Progenitor cell of endocrine pancreas (in vitro differentiated cells): ENCODE measurements at regions not wholly inside any gene's neighbourhood (a gene's known extent, or its start where the extent isn't known, plus 50 kb on each side); places are given as distances from the start of the nearest gene placed in this dataset.
"Not testable (repeated sequence)": the region's sequence is repeated elsewhere in the genome, so short reads cannot be mapped to it uniquely, and the experiment has no call there.

ENCODE experiments used
- DNase-seq: peaks from one replicate; pipeline ENCODE4 v3.0.0; 2021; ENCODE audit warnings: low spot score; ENCODE audit not compliant: unreplicated experiment
- H3K27ac Mint-ChIP-seq: 2 replicates; pipeline ENCODE4 v1.8.0; 2021; ENCODE audit warnings: mild to moderate bottlenecking, moderate library complexity, mixed read lengths
- H3K27me3 Mint-ChIP-seq: 2 replicates; pipeline ENCODE4 v1.8.0; 2021; ENCODE audit warnings: mixed read lengths
- H3K36me3 Mint-ChIP-seq: 2 replicates; pipeline ENCODE4 v1.8.0; 2022; ENCODE audit warnings: mixed read lengths; ENCODE audit not compliant: insufficient read depth
- H3K4me1 Mint-ChIP-seq: 2 replicates; pipeline ENCODE4 v1.8.0; 2021; ENCODE audit warnings: low read depth, mixed read lengths
- H3K4me3 Mint-ChIP-seq: 2 replicates; pipeline ENCODE4 v1.8.0; 2021; ENCODE audit warnings: low read depth, mild to moderate bottlenecking, moderate library complexity, mixed read lengths
- H3K9me3 Mint-ChIP-seq: 2 replicates; pipeline ENCODE4 v1.8.0; 2021; ENCODE audit warnings: low read depth, mixed read lengths

DNA sequence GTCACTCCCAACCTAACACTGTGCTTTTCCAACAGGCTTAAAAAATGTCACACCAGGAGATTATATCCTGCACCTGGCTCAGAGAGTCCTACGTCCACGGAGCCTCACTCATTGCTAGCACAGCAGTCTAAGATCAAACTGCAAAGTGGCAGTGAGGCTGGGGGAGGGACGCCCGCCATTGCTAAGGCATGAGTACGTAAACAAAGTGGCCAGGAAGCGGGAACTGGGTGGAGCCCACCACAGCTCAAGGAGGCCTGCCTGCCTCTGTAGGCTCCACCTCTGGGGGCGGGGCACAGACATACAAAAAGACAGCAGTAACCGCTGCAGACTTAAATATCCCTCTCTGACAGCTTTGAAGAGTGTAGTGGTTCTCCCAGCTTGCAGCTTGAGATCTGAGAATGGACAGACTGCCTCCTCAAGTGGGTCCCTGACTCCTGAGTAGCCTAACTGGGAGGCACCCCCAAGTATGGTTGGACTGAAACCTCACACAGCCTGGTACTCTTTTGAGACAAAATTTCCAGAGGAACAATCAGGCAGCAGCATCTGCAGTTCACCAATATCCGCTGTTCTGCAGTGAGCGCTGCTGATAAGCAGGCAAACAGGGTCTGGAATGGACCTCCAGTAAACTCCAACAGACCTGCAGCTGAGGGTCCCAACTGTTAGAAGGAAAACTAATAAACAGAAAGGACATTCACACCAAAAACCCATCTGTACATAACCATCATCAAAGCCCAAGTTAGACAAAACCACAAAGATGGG, 2986.4 kb upstream of the OR11H1 start:
- not testable (repeated sequence) for H3K9me3 Mint-ChIP-seq, H3K27me3 Mint-ChIP-seq, H3K36me3 Mint-ChIP-seq, H3K27ac Mint-ChIP-seq, H3K4me3 Mint-ChIP-seq, H3K4me1 Mint-ChIP-seq, DNase-seq

GRCh38 chr22:12553366-12553765, 2974.6 kb upstream of the OR11H1 start:
- not testable (repeated sequence) for DNase-seq, H3K27me3 Mint-ChIP-seq, H3K4me1 Mint-ChIP-seq, H3K27ac Mint-ChIP-seq, H3K9me3 Mint-ChIP-seq, H3K4me3 Mint-ChIP-seq, H3K36me3 Mint-ChIP-seq

GRCh38 chr22:12554648-12555192, 2973.3 kb upstream of the OR11H1 start:
- H3K9me3 Mint-ChIP-seq = not testable (repeated sequence)

GRCh38 chr22:12571500-12571899, 2956.5 kb upstream of the OR11H1 start:
- not testable (repeated sequence) for H3K36me3 Mint-ChIP-seq, H3K4me1 Mint-ChIP-seq, H3K27ac Mint-ChIP-seq, H3K27me3 Mint-ChIP-seq, H3K4me3 Mint-ChIP-seq, DNase-seq
- H3K9me3 Mint-ChIP-seq = peaks cover 12% of the 10 kb centered on the region

More at GRCh38 chr22:12554648-12555192, 2973.3 kb upstream of the OR11H1 start:
- DNase-seq, H3K27me3 Mint-ChIP-seq, H3K4me3 Mint-ChIP-seq, H3K36me3 Mint-ChIP-seq, H3K27ac Mint-ChIP-seq, H3K4me1 Mint-ChIP-seq: not testable (repeated sequence)

DNA sequence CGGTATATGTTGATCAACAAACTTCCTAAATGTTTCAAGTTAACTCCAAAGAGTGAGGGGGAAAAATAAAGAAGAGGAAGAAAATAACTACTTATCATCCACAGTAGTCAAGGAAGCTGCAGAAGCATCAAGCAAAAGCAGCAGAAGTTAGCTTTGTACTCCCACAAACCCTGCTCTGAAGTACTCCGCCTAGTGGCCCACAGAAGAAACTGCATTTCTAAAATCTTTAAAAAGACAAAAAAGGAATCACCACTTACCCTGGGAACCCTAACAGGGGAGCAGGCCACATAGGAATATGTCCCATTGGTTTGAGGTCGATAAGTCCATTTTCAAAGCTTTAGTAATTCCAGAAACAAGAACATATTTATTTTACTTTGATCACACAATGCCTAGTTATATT, 2948.3 kb upstream of the OR11H1 start:
- H3K4me3 Mint-ChIP-seq, H3K4me1 Mint-ChIP-seq, H3K36me3 Mint-ChIP-seq, H3K27ac Mint-ChIP-seq, H3K9me3 Mint-ChIP-seq, H3K27me3 Mint-ChIP-seq, DNase-seq: not testable (repeated sequence)

GRCh38 chr22:12584457-12584856, 2943.5 kb upstream of the OR11H1 start:
- H3K36me3 Mint-ChIP-seq, H3K4me1 Mint-ChIP-seq, H3K9me3 Mint-ChIP-seq: not testable (repeated sequence)

DNA sequence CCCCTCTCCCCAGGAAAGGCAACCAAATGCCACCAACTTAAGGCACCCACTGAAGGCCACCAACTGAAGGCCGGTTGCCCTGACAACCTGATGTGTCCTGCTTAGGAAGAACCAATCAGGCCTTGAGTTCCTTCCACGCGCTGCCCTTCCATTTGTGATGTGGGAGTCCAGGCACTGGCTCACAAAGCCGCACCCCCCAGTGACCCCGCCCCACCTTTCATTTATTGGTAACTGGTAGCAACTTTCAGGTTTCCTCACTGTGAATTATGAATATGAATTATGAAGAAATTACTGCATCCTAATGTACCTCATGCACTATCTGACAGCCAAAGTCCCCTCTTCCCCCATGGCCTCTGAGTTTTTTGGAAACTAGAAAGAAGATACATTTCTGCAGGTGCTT, 2943.1 kb upstream of the OR11H1 start:
- H3K36me3 Mint-ChIP-seq, H3K27me3 Mint-ChIP-seq, H3K4me3 Mint-ChIP-seq, H3K4me1 Mint-ChIP-seq, DNase-seq, H3K27ac Mint-ChIP-seq: not testable (repeated sequence)
- peaks cover 14% of the 10 kb centered on the region for H3K9me3 Mint-ChIP-seq

More at GRCh38 chr22:12584457-12584856, 2943.5 kb upstream of the OR11H1 start:
- not testable (repeated sequence) for H3K27me3 Mint-ChIP-seq, H3K27ac Mint-ChIP-seq, H3K4me3 Mint-ChIP-seq, DNase-seq

GRCh38 chr22:12595724-12596123, 2932.3 kb upstream of the OR11H1 start:
- not testable (repeated sequence) for DNase-seq, H3K27me3 Mint-ChIP-seq, H3K27ac Mint-ChIP-seq, H3K36me3 Mint-ChIP-seq, H3K4me3 Mint-ChIP-seq, H3K4me1 Mint-ChIP-seq
- peaks cover 69% of the 10 kb centered on the region for H3K9me3 Mint-ChIP-seq

- not testable (repeated sequence) for DNase-seq, H3K4me3 Mint-ChIP-seq, H3K27ac Mint-ChIP-seq, H3K36me3 Mint-ChIP-seq, H3K4me1 Mint-ChIP-seq, H3K27me3 Mint-ChIP-seq
- peaks cover 64% of the 10 kb centered on the region for H3K9me3 Mint-ChIP-seq
Observed at GRCh38 chr22:12597778-12598177, 2930.2 kb upstream of the OR11H1 start.

DNA sequence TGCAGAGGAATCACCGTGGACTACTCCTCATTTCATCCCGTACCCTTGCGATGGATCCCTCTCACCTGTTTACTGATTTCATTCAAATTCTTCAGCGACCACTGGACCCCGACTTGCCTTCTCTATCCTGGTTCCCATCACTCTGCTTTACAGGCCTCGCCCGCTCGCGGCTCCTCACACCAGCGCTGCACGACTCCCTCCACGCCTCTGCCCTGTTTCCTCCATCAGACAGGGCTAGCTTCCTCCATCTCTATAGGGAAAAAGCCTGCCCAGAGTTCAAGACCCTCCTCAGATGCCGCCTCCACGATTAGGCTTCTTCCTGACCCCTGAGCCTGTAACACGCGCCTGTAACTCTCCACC, 2926.5 kb upstream of the OR11H1 start:
- H3K9me3 Mint-ChIP-seq = peaks cover 74% of the 10 kb centered on the region

More for the DNA sequence above, 2926.5 kb upstream of the OR11H1 start:
- not testable (repeated sequence) for H3K4me3 Mint-ChIP-seq, DNase-seq, H3K4me1 Mint-ChIP-seq, H3K27me3 Mint-ChIP-seq, H3K36me3 Mint-ChIP-seq, H3K27ac Mint-ChIP-seq
